ENCODE measurements at regions not wholly inside any gene's neighbourhood (a gene's known extent, or its start where the extent isn't known, plus 50 kb on each side); places are given as distances from the start of the nearest gene placed in this dataset.

DNA sequence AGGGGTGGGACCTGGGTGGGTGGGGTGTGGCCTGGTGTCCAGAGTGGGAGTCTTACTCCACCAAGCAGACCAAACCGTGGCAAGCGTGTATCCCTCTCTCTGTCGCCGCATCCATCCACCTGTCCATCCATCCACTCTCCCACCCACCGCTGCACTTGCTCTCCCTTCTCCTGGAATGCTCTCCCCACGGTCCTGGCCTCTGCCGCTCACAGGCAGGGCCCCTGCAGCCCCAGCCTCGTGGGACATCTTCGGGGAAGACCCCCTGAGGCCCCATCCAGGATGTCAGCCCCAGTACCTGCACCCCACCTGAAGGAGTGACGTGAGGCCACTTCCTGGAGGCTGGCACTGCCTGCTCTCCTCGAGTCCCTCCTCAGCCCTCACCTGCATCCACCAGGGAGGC, 189.5 kb upstream of the GSE1 start:
- no peak for DNase-seq (ENCODE audit: low read depth)

DNA sequence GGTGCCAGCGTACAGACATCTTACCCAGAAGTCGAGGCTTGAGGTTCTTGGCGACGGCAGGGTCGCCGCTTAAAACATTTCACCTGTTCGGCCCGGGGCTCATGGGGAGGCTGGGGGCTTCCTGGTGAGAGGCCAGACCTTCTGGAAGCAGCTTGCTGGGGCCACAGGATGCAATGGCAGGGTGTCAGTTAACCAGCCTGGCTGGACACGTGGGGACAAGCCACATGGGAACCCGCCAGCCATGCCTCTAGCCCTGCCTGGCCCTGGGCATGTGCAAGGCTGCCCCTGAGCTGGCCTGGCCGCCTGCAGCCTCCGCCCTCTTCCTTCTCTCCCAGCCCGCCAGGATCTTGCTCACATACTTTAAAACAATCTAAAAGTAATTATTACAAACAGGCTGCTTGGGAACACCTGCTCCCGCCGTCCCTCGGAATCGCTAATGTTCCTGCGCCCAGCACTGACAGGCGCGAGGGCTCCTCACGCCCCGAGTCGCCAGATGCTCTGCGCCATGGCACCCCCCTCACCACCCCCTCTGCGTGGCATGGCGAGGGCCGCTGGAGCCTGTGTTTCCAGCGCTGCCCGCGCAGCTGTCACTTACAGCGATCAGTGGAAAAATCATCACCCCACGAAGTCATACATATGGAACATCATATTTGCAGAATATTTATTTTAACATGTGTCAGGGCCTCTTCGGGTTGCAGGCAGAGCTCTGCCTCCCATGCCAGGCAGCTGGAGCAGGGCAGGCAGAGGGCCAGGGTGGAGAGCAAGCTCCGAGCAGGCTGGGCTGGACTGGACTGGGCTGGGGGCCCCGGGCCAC, 188.7 kb upstream of the GSE1 start:
- DNase-seq (ENCODE audit: low read depth): no peak

DNA sequence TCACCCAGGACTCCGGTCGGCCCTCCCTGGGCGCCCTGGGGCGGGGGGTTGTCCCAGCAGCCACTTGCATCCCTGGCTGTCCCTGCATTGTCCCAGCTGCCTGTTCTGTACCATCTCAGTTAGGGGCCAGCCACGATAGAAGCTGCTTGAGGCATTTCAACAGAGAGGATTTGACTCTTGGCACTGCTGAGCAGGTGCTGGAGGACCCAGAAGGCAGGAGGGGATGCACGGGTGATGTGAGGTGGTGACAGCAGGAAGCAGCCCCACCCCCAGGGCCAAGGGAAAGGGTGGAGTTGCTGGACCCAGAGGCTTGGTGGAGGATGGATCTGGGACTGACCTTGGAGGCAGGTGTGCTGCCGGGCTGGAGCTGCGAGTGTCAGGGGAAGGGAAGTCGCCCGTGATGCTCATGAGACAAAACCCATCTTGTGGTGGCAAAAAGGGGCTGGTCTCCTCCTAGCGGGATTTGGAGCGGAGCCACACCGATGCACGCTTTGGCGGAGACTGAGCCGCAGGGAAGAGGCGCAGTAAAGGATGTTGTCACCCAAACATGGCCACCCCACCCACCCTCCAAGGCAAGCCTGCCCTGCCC, 188.0 kb upstream of the GSE1 start:
- DNase-seq (ENCODE audit: low read depth): no peak

DNA sequence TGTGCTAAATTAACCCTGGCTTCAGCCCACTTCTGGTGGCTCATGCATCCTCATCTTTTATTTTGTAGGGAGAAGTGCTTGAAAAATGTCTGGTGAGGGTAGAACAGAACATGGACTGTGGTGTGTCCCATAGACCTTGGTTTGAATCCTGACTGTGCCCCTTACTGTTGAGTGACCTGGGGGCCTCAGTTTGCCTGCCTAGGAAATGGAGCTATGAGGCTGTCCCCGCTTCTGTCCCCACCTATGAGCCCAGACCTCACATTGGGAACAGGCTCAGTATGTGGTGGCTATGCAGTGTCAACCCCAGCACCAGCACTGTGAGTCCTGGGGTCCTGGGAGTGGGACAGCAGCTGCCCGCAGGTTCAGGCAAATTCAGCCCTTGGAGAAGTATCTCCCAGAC, 186.3 kb upstream of the GSE1 start:
- no peak for DNase-seq (ENCODE audit: low read depth)

DNA sequence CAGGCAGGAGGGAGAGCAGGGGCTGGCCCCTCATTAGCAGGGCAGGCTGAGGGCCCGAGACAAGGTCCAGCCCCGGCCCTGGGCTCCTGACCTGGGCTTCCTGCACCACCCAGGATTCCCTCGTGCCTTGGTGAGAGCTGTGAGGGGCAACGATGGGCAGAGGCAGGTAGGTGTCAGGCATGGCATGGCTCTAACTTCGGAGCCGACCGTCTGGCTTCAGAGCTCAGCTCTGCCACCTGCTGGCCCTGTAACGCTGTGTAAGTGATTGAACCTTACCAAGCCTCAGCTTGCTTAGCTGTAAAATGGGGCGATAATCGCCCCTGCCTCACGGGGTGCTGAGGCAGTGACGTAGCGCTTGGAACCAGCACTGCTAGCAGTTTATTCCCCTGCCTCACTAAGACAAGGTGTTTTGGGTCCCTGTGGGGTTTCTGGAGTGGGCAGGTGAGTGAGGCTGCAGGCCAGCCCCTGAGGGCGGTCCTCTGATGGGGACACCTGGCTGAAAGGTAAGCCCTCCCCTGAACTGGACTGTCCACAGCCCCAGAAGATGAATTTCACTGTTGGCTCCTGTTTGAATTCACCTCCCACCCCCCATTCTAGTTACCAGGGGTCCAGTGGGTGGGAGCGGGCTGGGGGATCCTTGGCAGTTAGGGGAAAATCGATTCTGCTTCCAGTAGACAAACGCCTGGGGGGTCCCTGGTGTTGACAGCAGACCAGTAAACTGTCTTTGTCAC, 184.8 kb upstream of the GSE1 start:
- DNase-seq (ENCODE audit: low read depth): no peak

DNA sequence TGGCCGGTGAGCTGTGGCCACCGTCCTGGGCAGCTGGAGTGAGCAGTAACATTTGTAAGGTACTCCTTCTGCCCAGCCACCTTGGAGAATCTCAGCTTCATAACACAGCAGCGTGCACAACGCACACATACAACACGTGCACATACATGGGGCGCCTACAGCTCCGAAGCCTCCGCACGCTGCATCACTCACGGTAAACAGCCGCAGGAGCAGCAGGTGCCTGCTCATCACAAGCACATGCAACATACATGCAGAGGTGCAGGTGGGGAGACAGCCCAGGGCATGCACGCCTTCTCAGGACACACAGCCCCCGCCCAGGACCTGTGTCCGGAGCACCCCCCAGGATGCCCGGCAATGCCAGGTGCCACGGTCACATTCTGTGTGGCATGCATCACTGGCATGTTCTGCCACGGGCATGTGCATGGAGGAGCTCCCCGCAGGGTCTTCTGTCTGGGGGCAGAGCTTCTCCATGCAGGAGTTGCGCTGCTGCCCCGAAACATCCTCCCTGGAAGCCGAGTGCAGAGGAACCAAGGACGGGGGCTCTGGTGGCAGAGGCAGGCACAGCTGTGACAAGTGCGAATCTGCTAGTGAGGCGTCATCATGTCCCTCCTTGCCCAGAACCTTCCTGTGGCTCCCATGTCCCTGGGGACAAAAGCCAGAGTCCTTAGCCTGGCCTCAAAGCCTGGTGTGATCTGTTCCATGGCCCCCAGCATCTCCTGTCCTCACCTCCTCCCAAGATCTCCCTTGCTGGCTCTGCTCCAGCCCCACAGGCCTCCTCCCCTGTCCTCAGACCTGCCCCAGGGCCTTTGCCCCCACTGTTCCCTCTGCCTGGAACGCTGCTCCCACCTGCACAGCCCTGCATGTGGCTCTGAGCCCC, 184.0 kb upstream of the GSE1 start:
- DNase-seq (ENCODE audit: low read depth): no peak

DNA sequence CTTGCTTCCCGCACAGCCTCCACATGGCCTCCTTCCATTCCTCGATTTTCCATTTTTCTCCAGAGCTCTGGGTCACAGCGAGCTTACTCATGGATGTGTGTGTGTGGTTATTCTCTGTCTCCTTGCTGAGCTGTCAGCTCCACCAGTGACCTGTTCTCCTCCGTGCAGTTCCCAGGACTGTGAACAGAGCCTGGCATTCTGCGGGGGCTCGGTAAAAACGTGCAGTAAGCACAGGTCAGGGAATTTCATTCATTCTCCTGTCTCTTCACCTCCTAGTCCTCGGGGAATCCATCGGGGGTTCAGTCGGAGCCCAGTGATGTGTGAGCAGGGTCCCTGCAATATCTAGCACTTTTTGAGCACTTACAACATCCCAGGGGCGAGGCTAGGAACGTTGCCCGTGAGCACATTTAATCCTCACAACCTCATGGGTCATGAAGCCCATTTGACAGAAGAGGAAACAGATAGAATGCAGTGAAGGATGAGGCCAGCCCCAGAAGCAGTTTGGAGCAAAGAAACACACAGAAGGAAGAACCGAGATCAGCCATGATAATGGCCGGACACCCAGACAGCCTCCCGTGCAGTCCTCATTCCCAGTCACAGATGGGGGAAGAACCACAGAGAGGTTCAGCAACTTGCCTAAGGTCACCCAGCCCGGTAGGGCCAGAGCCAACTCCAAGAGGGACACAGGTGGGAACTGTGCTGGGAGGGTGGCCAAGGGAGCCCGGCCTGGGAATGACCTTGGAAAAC, 183.2 kb upstream of the GSE1 start:
- DNase-seq (ENCODE audit: low read depth): no peak

DNA sequence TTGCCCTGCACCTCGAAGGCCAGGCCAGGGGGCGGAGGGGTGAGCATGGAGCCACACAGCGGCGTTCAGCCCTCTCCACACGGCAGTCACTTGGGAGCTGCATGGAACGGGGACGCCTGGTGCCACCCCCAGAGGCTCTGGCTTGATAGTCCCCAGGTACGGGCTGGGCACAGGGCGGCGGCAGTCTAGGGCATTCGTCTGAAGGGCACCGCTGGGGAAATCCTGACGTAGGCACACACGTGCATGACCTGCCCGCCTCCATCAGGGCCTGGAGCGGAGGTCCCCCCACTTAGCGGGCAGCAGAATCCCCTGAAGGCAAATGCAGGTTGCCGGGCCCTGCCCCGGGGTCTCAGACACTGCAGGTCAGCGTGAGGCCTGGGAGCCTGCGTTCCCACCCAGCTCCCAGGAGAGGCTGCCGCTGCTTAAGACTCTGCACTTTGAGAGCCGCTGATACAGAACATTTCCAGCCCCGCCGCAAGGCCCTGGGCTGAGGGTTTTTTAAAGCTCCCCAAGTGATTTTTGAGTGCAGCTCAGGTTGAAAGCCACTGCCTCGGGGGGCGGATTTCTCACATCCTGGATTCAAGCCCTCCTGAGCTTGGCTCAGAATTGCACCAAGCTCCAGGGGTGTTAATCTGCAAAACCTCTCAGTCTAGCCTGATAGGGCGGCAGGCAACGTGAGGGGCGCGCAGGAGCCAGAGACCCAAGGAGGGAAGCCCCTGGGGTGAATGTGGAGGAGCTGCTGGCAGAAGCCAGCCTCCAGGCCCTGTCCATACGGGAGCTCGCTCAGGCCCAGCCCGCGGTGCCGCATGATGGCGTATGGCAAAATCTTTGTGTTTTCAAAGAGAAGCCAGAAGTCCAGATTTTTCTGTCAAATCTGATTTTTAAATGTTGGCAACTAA, 182.3 kb upstream of the GSE1 start:
- DNase-seq (ENCODE audit: low read depth): no peak

DNA sequence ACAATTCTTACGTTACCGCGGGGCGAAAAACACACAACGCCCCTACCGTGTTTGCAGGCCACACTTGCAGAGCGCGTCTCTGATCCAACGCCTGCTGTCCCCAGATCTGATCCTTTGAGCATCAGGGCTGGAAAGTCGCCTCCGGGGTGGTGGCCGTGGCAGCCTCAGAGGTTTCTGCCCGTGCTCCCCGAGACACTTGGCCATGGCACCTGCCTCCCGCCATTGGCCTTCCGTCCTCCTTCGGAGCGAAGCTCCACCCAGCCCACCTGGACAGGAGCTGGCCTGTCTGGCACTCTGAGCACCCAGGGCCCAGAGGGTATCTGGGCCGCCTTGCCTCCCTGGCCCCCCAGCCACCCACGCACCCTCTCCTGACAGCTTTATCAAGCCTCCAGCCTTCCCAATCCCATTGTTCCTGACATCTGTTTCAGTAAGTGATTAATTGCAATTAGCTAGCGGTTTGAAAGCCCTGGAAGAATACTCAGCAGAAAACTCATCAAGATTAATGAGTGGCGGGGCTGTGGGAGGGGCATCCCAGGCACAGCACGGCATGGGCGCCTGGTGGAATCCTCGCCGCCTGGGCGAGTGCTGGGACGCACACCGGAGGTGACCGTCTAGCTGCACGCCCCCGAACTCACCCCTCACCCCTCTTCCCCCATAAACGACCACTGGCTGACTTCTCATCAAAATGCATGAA, 181.5 kb upstream of the GSE1 start:
- DNase-seq (ENCODE audit: low read depth): no peak

DNA sequence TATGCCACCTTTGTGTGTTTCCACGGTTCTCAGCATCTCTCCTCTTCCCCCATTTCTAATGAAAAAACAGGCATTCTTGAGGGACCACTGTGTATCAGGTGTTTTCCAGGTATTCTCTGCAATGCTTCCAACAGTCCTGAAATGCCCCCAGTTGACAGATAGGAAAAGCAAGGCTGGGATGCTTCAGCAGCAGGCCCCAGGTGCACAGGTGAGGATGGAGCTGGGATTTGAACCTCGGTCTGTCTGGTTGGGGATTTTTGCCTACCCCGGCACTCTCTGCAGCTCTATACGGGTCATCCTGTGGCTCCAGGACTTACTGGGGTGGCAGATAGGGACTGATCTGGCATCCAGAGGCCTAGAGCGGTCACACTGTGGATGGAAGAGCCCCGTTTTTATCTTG, 180.5 kb upstream of the GSE1 start:
- no peak for DNase-seq (ENCODE audit: low read depth)

DNA sequence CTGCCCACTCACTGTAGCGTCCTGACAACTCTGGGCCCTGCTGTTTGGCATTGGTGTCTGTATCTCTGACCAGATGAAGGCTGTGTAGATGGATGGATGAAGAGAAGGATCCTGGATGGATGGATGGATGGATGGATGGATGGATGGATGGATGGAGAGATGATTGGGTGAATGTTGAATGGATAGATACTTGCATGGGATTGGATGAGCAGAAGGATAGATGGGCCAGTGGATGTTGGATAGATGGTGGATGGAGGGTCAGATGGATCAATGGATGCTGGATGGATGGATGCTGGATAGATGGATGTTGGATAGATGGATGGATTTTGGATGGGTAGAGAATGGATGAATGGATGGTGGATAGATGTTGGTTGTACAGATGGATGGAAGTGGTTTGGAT, 179.6 kb upstream of the GSE1 start:
- no peak for DNase-seq (ENCODE audit: low read depth)

DNA sequence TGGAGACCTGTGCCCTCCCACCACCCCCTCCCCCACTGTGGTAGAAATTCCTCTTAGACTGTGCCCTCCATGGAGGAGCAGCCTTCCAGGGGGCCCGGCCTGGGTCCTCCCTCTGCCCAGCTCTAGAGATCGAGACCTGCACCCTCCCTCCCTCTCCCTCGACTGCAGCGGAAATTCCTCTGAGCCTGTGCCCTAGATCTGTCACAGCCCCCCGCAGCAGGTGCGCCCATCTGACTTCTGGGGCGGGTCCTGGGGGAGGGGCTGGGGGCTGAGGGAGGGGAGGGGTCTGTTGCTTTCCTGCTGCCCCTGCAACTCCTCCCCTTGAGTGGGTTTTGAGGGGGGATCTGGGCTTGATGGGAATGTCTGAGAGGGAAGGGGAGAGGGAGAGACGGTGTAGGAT, 177.8 kb upstream of the GSE1 start:
- no peak for DNase-seq (ENCODE audit: low read depth)

DNA sequence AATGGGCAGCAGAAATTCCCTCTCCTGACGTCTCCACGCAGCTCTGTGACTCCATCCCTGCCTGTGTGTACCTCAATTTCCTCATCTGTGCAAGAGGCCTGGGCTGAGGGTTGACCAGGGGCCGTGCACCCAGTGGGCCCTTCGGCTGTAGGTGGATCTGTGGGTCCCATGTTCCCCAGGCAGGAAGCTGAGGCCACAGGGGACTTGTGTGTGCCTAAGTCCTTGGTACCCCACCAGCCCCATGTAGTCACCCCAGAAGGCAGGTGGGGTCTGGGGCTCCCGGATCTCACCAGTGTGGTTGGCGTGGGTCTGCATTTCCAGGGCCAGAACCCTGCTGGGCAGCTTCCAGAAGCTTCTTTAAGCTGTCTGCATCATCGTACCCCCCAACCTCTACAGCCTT, 177.4 kb upstream of the GSE1 start:
- no peak for DNase-seq (ENCODE audit: low read depth)

DNA sequence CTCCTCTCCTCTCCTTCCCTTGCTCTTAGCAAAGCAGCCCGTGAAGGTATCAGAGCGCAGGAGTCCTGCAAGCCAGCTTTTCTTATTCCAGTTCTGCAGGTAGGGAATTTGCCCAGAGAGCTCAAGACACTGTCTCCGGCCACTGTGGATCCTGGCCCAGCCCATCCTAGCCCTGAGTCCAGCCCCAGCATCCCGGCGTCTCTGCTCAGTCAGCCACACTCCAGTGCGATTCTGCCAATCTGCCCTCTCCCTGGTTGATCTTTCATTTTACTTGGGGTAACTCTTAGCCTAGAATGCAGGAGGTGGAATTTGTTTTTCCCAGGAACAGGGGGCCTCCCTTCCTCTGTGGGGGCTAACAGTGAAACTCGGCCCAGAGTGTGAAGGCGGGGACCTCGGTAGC, 176.9 kb upstream of the GSE1 start:
- no peak for DNase-seq (ENCODE audit: low read depth)

DNA sequence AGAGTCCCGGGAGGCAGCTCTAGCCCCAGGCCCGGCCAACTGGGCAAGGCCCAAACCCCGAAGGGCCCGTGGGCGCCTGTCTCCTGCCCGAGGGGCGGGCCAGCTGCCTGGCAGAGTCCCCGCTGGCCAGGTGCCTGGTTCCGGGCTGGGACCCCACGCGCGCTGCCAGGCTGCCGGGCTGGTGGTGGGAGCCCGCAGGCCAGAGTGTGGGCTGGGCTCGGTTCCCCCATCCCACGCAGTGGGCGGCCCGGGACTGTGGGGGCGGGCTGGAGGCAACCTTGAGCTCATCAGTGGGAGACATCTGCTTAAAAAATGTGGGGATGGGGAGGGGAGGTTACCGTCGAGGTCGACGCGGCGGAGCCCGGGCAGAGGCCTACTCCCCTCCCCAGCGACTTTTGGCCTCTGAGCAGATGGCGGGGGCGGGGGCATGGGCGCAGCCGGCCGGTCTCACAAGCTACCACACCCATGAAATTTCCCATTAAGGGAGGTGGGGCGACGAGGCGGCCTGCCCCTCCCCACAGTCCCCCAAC, 176.4 kb upstream of the GSE1 start:
- no peak for DNase-seq (ENCODE audit: low read depth)

DNA sequence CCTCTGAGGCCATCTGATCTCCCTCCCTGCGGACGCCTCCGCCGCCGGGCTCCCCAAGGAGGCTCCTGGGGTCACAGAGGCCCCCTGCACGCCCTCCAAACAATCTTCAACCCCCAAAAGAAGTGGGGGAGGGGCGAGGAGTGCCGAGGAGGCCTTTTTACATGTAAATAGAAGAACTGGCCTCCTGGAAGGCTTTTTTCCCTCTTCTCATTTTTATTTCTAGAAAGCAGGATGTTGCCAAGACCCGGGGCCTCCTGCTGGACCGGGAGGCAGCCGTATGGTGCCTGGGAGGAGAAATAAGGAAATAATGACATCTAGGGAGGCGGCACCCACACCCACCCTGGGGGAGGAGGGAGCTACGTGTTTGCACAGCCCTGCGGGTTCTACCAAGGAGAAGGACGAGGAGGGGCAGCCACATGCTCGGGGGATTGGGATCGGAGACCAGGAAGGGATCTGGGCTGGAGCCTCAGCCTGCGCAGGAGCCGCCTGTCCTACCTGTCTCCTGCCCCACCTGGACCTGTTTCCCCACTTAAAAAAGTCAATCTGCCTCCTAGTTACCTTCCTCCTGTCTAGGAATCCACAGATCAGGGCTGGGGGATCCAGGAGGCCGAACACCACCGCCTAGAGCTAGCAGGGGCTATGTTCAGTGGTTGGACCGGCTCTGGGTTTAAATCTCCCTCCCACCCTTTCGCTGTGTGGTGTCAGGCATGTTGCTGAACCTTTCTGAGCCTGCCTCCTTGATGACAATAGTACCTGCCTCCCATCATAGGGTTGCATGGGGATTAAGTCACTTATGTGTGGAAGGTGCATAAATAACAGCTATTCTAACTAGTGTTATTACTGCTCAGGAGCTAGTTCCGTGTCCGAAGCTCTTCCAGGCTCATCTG, 175.7 kb upstream of the GSE1 start:
- no peak for DNase-seq (ENCODE audit: low read depth)

DNA sequence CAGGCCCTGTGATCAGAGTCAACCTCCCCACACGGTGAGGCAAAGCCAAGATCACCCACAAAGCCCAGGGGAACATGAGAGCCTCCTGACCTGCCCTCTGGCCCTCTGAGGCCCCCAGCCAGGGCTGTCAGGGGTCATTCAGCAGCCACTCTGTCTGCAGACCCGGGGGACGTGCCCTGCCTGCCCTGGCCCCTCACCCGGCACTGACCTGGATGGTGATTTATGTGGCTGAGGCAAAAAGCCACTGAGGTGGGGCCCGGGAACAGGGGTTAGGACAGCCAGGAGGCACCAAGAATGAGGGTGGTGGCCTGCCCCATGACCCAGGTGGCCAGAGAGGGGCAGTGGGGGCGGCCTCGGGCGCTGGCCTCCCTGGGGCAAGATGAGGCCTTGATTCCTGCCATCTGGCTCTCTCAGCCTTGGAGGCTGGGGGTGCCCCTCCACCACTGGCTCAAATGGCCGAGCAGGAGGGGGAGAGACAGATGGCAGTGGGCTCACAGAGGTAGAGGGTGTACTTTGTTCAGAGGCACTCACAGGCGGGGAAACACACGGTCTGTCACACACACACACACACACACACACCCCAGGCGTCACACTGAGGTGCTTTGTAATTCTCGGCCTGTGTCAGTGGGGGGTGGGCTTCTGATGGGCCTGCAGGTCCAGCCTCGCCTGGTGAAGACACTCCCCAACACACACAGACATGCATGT, 174.0 kb upstream of the GSE1 start:
- DNase-seq (ENCODE audit: low read depth): no peak

DNA sequence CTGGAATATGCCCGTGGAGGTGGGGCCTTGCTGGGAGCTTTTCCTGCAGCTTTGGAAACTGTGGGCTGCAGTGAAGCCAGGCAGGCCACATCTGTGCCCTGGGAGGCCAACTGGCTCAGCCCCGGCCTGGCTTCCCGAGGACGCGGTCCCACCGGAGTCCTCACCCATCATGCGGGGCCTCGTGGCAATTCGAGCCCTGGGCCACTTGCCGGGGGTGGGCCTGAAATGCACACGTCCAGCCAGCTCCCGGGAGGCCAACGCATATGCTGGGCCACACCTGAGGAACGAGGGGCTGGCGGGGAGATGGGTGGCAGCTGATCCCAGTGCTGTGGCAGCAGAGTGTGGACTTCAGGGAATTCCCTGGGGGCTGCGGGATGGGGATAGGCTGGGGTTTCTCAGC, 172.4 kb upstream of the GSE1 start:
- DNase-seq (ENCODE audit: low read depth): no peak
